ENCODE measurements at regions not wholly inside any gene's neighbourhood (a gene's known extent, or its start where the extent isn't known, plus 50 kb on each side); places are given as distances from the start of the nearest gene placed in this dataset.
"Not testable (repeated sequence)": the region's sequence is repeated elsewhere in the genome, so short reads cannot be mapped to it uniquely, and the experiment has no call there.

GRCh38 chr3:194031867-194032635 lies 103.9 kb upstream of the HES1 start:
- no peak for TF ChIP-seq CTCF (conservative IDR thresholded peaks at IDR 0.05; ENCODE audit: control insufficient read depth, insufficient read depth, low read depth, low read length)
- H3K4me3 ChIP-seq (ENCODE audit: control insufficient read depth, low read depth, low read length) = no peak overlapping the region
- no peak for DNase-seq (ENCODE audit: low read depth)

DNA sequence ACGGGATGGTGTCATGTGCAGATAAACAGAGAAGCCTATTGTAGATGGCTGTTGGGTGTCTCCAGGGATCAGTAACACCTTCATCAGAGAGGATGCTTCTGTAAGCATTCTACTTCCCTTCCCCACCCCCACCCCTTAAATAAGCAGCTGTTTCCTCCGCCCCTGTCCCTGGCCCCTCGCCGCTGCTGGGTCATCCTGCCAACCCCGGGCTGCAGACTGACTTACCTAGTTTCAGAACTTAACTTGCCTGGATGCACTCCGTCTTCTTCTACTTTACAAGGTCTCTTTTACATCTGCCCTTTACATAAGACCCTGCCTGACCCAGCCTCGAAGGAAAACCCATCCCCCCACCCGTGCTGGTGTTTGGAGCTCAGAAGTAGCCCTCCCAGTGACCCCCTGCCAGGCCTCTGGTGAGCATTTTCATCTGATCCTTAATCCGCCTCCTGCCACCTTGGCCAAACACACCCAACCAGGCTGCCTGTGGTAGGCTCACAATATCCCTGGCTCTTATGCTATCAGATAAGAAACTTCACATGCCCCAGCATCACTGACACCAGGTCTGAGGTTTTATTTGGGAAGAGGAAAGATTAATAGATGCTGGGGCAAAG lies 103.0 kb upstream of the HES1 start:
- no peak for DNase-seq (ENCODE audit: low read depth)
- H3K4me3 ChIP-seq (ENCODE audit: control insufficient read depth, low read depth, low read length) = no peak overlapping the region
- no peak for TF ChIP-seq CTCF (conservative IDR thresholded peaks at IDR 0.05; ENCODE audit: control insufficient read depth, insufficient read depth, low read depth, low read length)

GRCh38 chr3:194034346-194035336 lies 101.3 kb upstream of the HES1 start:
- DNase-seq (ENCODE audit: low read depth) = no peak
- TF ChIP-seq CTCF (conservative IDR thresholded peaks at IDR 0.05; ENCODE audit: control insufficient read depth, insufficient read depth, low read depth, low read length) = no peak
- no peak overlapping the region for H3K4me3 ChIP-seq (ENCODE audit: control insufficient read depth, low read depth, low read length)

- no peak for DNase-seq (ENCODE audit: low read depth)
- no peak for TF ChIP-seq CTCF (conservative IDR thresholded peaks at IDR 0.05; ENCODE audit: control insufficient read depth, insufficient read depth, low read depth, low read length)
- H3K4me3 ChIP-seq (ENCODE audit: control insufficient read depth, low read depth, low read length) = no peak overlapping the region
Measured at GRCh38 chr3:194035406-194036138, 100.4 kb upstream of the HES1 start.

GRCh38 chr3:194036842-194037241 lies 99.1 kb upstream of the HES1 start:
- no peak overlapping the region for H3K4me3 ChIP-seq (ENCODE audit: control insufficient read depth, low read depth, low read length)
- TF ChIP-seq CTCF (conservative IDR thresholded peaks at IDR 0.05; ENCODE audit: control insufficient read depth, insufficient read depth, low read depth, low read length) = no peak
- DNase-seq (ENCODE audit: low read depth) = no peak

DNA sequence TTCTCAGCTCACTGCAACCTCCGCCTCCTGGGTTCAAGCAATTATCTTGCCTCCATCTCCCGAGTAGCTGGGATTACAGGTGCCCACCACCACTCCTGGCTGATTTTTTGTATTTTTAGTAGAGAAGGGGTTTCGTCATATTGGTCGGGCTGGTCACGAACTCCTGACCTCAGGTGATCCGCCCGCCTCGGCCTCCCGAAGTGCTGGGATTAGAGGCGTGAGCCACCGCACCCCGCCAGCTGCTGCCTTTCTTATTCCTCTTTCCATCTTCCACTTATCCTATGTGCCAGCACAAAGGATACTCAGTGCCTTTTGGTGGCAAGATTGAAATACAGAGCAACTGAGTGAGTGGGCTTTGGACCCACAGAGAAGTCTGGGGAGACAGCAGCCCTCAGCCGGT lies 97.6 kb upstream of the HES1 start:
- not testable (repeated sequence) for H3K4me3 ChIP-seq (ENCODE audit: control insufficient read depth, low read depth, low read length); DNase-seq (ENCODE audit: low read depth)

Measured in fibroblast of mammary gland (primary cell).